Suprapubic skin (tissue), 3 donors: ENCODE measurements at regions not wholly inside any gene's neighbourhood (a gene's known extent, or its start where the extent isn't known, plus 50 kb on each side); places are given as distances from the start of the nearest gene placed in this dataset.

Source experiments
- CTCF ChIP-seq, 2 donors: fragments of 200-600 bp in 1 of 2; fragments of 450-650 bp in 1 of 2; sonication (generic) in 1 of 2; IDR thresholded peaks; one replicate each; pipeline ENCODE4 v1.5.1; 2016 to 2019; ENCODE audit warnings: antibody characterized with exemption in 2 of 2, mild to moderate bottlenecking in 1 of 2, moderate library complexity in 1 of 2
- EP300 ChIP-seq: sonication (generic); formaldehyde crosslinking; IDR thresholded peaks from one replicate; pipeline ENCODE4 v1.6.1; 2017; ENCODE audit warnings: antibody characterized with exemption
- POLR2A ChIP-seq, 2 donors: fragments of 450-650 bp; IDR thresholded peaks; one replicate each; pipeline ENCODE4 v1.6.1; 2017; ENCODE audit warnings: antibody characterized with exemption in 2 of 2, mild to moderate bottlenecking in 2 of 2, moderate library complexity in 2 of 2

- TF ChIP-seq CTCF (IDR thresholded peaks at IDR 0.05): no peak
- no peak for TF ChIP-seq EP300
- TF ChIP-seq POLR2A (IDR thresholded peaks at IDR 0.05): no peak
These were observed 269.6 kb upstream of the CNTNAP4 start for GRCh38 chr16:76007645-76008044.
